Natural killer cell (primary cell): ENCODE measurements at regions not wholly inside any gene's neighbourhood (a gene's known extent, or its start where the extent isn't known, plus 50 kb on each side); places are given as distances from the start of the nearest gene placed in this dataset.

Experiments
- ATAC-seq, 3 donors: fragments of 150-1000 bp in 2 of 3; fragments of 200-7000 bp in 1 of 3; cut with Tn5 transposase; 1 replicate in 1 of 3; 2 replicates in 2 of 3; pipeline ENCODE4 v1.10.0; 2021; ENCODE audit warnings: mild to moderate bottlenecking in 2 of 3, moderate library complexity in 2 of 3
- DNase-seq, 2 donors: peaks; one replicate each; pipeline versions ENCODE4 v3.0.0 to v3.0.0-alpha.2; 2013 to 2021; ENCODE audit warnings: mixed read lengths in 1 of 2
- H3K27ac ChIP-seq: one replicate; pipeline ENCODE4 v1.5.1; 2013; ENCODE audit warnings: mild to moderate bottlenecking, low read length
- H3K27me3 ChIP-seq: one replicate; pipeline ENCODE4 v1.6.1; 2013; ENCODE audit warnings: low read length; ENCODE audit not compliant: control insufficient read depth, insufficient read depth
- H3K36me3 ChIP-seq: one replicate; pipeline ENCODE4 v1.6.1; 2013; ENCODE audit warnings: low read length; ENCODE audit not compliant: control insufficient read depth, insufficient read depth
- H3K4me1 ChIP-seq: one replicate; pipeline ENCODE4 v1.6.1; 2013; ENCODE audit warnings: low read length; ENCODE audit not compliant: control insufficient read depth, insufficient read depth
- H3K4me3 ChIP-seq: one replicate; pipeline ENCODE4 v1.5.1; 2013; ENCODE audit warnings: low read length
- H3K9me3 ChIP-seq: one replicate; pipeline ENCODE4 v1.6.1; 2013; ENCODE audit warnings: low read length; ENCODE audit not compliant: control insufficient read depth, insufficient read depth
- H3K27ac Mint-ChIP-seq, 2 donors: one replicate each; pipeline ENCODE4 v1.8.0; 2022; ENCODE audit warnings: mild to moderate bottlenecking in 2 of 2, mixed read lengths in 2 of 2, moderate library complexity in 1 of 2
- H3K27me3 Mint-ChIP-seq, 2 donors: one replicate each; pipeline ENCODE4 v1.8.0; 2022; ENCODE audit warnings: low read depth in 2 of 2, mixed read lengths in 2 of 2
- H3K36me3 Mint-ChIP-seq: one replicate; pipeline ENCODE4 v1.8.0; 2022; ENCODE audit warnings: mixed read lengths
- H3K4me1 Mint-ChIP-seq, 2 donors: one replicate each; pipeline ENCODE4 v1.8.0; 2022; ENCODE audit warnings: mixed read lengths in 2 of 2
- H3K4me3 Mint-ChIP-seq: one replicate; pipeline ENCODE4 v1.8.0; 2022; ENCODE audit warnings: mild to moderate bottlenecking, moderate library complexity, mixed read lengths
- H3K9me3 Mint-ChIP-seq, 2 donors: one replicate each; pipeline ENCODE4 v1.8.0; 2022; ENCODE audit warnings: mixed read lengths in 2 of 2
- WGBS: methylation state at CpG from one replicate; pipeline ENCODE4 v1.1.7; 2013; ENCODE audit warnings: missing lambda C conversion rate; ENCODE audit not compliant: insufficient coverage; 5-methylcytosine and 5-hydroxymethylcytosine counted together
- intact Hi-C: fragments of 100-400 bp; cut with micrococcal nuclease; formaldehyde crosslinking; loops from one replicate; pipeline ENCODE4 v1.14.2; 2022
- TF ChIP-seq, protein P1 (sequence below): fragments of 200-600 bp; IDR thresholded peaks from one replicate; pipeline ENCODE4 v1.8.0; 2022; ENCODE audit warnings: antibody characterized with exemption

DNA sequence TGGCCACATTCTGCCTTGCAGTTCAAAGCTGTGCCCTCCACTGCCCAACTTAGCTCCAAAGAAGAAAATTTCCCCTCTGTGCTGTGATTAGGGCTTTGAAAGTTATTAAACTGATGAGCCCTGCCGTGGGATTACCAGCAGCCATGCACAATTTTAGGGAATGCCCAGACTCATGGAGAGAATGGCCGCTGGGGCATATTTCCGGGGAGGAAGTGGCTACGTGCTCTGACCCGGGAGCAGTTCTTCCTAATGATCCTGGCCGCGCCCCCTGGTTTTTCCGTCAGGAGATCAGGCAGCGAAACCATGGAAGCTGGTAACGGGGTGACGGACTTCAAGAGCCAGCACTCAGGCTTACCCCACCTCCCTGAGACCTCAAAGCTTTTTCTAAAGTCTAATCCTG is 365.5 kb upstream of the PFKP start:
- H3K27me3 Mint-ChIP-seq: no peaks in the 10 kb centered on the region
- Histone ChIP-seq H3K27ac (no peak overlapping the region), H3K27me3 (no peaks in the 10 kb centered on the region), H3K9me3 (no peaks in the 10 kb centered on the region), H3K4me3 (no peak overlapping the region), H3K4me1 (no peaks in the 10 kb centered on the region), H3K36me3 (no peaks in the 10 kb centered on the region)
- no peaks in the 10 kb centered on the region for H3K4me1 Mint-ChIP-seq
- DNase-seq (no peak), ATAC-seq (no peak)
- TF ChIP-seq, protein P1, sequence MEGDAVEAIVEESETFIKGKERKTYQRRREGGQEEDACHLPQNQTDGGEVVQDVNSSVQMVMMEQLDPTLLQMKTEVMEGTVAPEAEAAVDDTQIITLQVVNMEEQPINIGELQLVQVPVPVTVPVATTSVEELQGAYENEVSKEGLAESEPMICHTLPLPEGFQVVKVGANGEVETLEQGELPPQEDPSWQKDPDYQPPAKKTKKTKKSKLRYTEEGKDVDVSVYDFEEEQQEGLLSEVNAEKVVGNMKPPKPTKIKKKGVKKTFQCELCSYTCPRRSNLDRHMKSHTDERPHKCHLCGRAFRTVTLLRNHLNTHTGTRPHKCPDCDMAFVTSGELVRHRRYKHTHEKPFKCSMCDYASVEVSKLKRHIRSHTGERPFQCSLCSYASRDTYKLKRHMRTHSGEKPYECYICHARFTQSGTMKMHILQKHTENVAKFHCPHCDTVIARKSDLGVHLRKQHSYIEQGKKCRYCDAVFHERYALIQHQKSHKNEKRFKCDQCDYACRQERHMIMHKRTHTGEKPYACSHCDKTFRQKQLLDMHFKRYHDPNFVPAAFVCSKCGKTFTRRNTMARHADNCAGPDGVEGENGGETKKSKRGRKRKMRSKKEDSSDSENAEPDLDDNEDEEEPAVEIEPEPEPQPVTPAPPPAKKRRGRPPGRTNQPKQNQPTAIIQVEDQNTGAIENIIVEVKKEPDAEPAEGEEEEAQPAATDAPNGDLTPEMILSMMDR: no peak
- peaks cover 0 to 2% of the 10 kb centered on the region in 2 donors for H3K9me3 Mint-ChIP-seq
- H3K27ac Mint-ChIP-seq: no peak overlapping the region
- WGBS: 88% methylated on average over 11 of the region's 11 CpGs
- no peaks in the 10 kb centered on the region for H3K36me3 Mint-ChIP-seq
- H3K4me3 Mint-ChIP-seq: no peak overlapping the region
- intact Hi-C loops: no loop called here

DNA sequence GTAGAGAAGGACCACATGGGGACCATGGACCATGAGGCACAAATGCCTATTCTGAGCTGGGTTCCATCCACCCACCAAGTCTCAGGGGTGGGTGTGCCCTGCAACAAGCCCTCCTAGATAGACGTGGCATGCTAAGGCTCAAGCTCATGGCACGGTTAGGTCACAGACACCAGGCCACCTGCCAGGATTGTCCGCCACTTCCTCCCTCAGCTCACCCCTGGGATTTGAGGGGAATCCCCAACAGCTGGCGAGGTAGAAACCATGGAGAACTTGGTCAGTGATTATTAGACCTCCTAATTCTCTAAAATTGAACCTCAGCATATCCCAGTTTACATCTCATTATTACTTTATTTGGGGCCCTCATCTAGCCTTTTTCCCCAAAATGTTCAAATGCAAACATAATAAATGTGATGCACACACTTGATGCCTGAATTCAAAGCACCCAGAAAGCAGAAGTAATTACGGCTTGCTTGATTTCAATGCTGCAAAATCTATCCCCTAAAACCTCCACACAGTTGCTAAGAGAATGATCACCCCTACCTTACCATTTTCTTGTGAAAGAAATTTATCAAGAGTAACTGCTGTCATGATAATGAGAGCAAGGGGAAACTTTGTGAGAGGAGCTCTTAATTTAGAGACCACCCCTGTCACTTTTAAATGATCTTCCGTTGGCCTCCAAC is 366.6 kb upstream of the PFKP start:
- no peaks in the 10 kb centered on the region for H3K36me3 Mint-ChIP-seq

DNA sequence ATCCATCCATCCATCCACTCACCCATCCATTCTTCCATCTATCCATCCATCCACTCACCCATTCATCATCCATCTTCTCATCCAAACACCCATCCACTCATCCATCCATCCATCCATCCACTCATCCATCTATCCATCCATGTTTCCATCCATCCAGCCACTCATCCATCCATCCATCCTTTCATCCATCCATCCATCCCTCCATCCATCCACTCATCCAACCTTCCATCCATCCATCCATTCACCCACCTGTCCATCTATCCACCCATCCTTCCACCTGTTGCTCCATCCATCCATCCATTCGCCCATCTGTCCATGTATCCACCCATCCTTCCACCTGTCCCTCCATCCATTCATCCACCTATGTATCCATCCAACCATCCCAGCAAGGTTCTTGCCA is 378.4 kb upstream of the PFKP start:
- Mint-ChIP-seq H3K9me3 (peaks cover 8% of the 10 kb centered on the region in 2 donors), H3K27ac (no peak overlapping the region), H3K4me1 (no peaks in the 10 kb centered on the region), H3K27me3 (peaks cover 0 to 4% of the 10 kb centered on the region in 2 donors), H3K4me3 (no peak overlapping the region), H3K36me3 (no peaks in the 10 kb centered on the region)
- Histone ChIP-seq H3K27ac (no peak overlapping the region), H3K4me3 (no peak overlapping the region), H3K9me3 (no peaks in the 10 kb centered on the region), H3K36me3 (no peaks in the 10 kb centered on the region), H3K27me3 (no peaks in the 10 kb centered on the region), H3K4me1 (no peaks in the 10 kb centered on the region)
- no peak for DNase-seq
- no peak for ATAC-seq
- TF ChIP-seq, protein P1: no peak
- intact Hi-C loops: no loop called here
- WGBS: 65% methylated on average over 1 of the region's 1 CpG

More for the DNA sequence above, 366.6 kb upstream of the PFKP start:
- no peaks in the 10 kb centered on the region for H3K9me3 ChIP-seq
- Mint-ChIP-seq H3K9me3 (peaks cover 0 to 2% of the 10 kb centered on the region in 2 donors), H3K4me1 (no peaks in the 10 kb centered on the region), H3K27ac (no peak overlapping the region), H3K27me3 (no peaks in the 10 kb centered on the region), H3K4me3 (no peak overlapping the region)
- no peaks in the 10 kb centered on the region for H3K27me3 ChIP-seq
- TF ChIP-seq, protein P1: no peak
- intact Hi-C loops: no loop called here
- DNase-seq: no peak
- no peaks in the 10 kb centered on the region for H3K36me3 ChIP-seq
- H3K27ac ChIP-seq: no peak overlapping the region
- ATAC-seq: no peak
- 65% methylated on average over 5 of the region's 6 CpGs for WGBS
- no peak overlapping the region for H3K4me3 ChIP-seq
- no peaks in the 10 kb centered on the region for H3K4me1 ChIP-seq

- H3K36me3 ChIP-seq: no peaks in the 10 kb centered on the region
- Mint-ChIP-seq H3K9me3 (peaks cover 8 to 10% of the 10 kb centered on the region in 2 donors), H3K36me3 (no peaks in the 10 kb centered on the region), H3K27me3 (peaks cover 0 to 4% of the 10 kb centered on the region in 2 donors), H3K4me3 (no peak overlapping the region), H3K27ac (no peak overlapping the region), H3K4me1 (no peaks in the 10 kb centered on the region)
- intact Hi-C loops: no loop called here
- no peaks in the 10 kb centered on the region for H3K4me1 ChIP-seq
- ATAC-seq (no peak), DNase-seq (no peak)
- H3K9me3 ChIP-seq: no peaks in the 10 kb centered on the region
- 89% methylated on average over 3 of the region's 3 CpGs for WGBS
- H3K27me3 ChIP-seq: no peaks in the 10 kb centered on the region
- TF ChIP-seq, protein P1: no peak
- H3K4me3 ChIP-seq: no peak overlapping the region
- H3K27ac ChIP-seq: no peak overlapping the region
Measured at GRCh38 chr10:2686691-2687090, 380.7 kb upstream of the PFKP start.
